Heart left ventricle (tissue), 13 donors: ENCODE measurements at regions not wholly inside any gene's neighbourhood (a gene's known extent, or its start where the extent isn't known, plus 50 kb on each side); places are given as distances from the start of the nearest gene placed in this dataset.

ENCODE experiments used
- CTCF ChIP-seq, 12 donors: fragments of 200-600 bp; sonication (generic) in 4 of 12; IDR thresholded peaks; one replicate each; pipeline versions ENCODE4 v1.5.0 to v1.8.0; 2018 to 2022; ENCODE audit warnings: antibody characterized with exemption in 12 of 12, mild to moderate bottlenecking in 5 of 12
- POLR2A ChIP-seq, 2 donors: fragments of 450-650 bp; IDR thresholded peaks; one replicate each; pipeline ENCODE4 v1.6.1; 2017; ENCODE audit warnings: antibody characterized with exemption in 2 of 2, mild to moderate bottlenecking in 2 of 2, moderate library complexity in 2 of 2
- donor health status: ischemic (EF 13 %, LVEDD 7.1; RV severe dilation, severe dysfunction).
- donor health status: DM: no; HTN: yes; CAD: no.
- donor health status: DM: no; HTN: no; CAD: no.
- donor health status: ischemic (EF 25% LVEDD 6.9; RV normal size, moderate dysfunction).
- donor health status: ischemic (EF 25% LVEDD 5.7; RV mildly dilated, moderate dysfunction).
- donor health status: ischemic (EF 35%, LVEDD 5.7; RV mildly dilated, moderate dysfunction).
- donor health status: nonischemic (EF 11% LVEDD 7.7; RV severe dilation, severe dysfunction).
- donor health status: DM: yes; HTN: yes; CAD: no.
- donor health status: PGD.
- donor health status: ischemic (EF 29% LVEDD 5.4; RV normal size, mild dysfunction).
- donor health status: nonischemic (EF 23%, LVEDD 6.1; RV moderate dilation, normal function).

GRCh38 chr4:3675251-3676115 is 90.7 kb upstream of the ADRA2C start:
- TF ChIP-seq CTCF (IDR thresholded peaks at IDR 0.05) (no peak), POLR2A (IDR thresholded peaks at IDR 0.05) (no peak)
